ENCODE measurements at regions not wholly inside any gene's neighbourhood (a gene's known extent, or its start where the extent isn't known, plus 50 kb on each side); places are given as distances from the start of the nearest gene placed in this dataset.

- DNase-seq (ENCODE audit: insufficient read length) (no peak), FAIRE-seq (no peak)
- TF ChIP-seq POLR2A (IDR thresholded peaks at IDR 0.05; ENCODE audit: low read depth, low read length) (no peak), POLR2AphosphoS5 (IDR thresholded peaks at IDR 0.05; ENCODE audit: low read depth, low read length) (no peak)
These were observed 224.5 kb upstream of the TAPT1 start for GRCh38 chr4:16450724-16451123.

GRCh38 chr4:16450031-16450430 is 223.8 kb upstream of the TAPT1 start:
- FAIRE-seq (no peak), DNase-seq (ENCODE audit: insufficient read length) (no peak)
- no peak for TF ChIP-seq TAF1 (IDR thresholded peaks at IDR 0.05; ENCODE audit: borderline replicate concordance, low read depth, low read length)
- TF ChIP-seq POLR2AphosphoS5 (IDR thresholded peaks at IDR 0.05; ENCODE audit: low read depth, low read length), result no peak
- TF ChIP-seq POLR2A (IDR thresholded peaks at IDR 0.05; ENCODE audit: low read depth, low read length), result no peak

GRCh38 chr4:16449406-16449805 is 223.1 kb upstream of the TAPT1 start:
- DNase-seq (ENCODE audit: insufficient read length) (no peak), FAIRE-seq (no peak)
- no peak for TF ChIP-seq POLR2AphosphoS5 (IDR thresholded peaks at IDR 0.05; ENCODE audit: low read depth, low read length)
- TF ChIP-seq POLR2A (IDR thresholded peaks at IDR 0.05; ENCODE audit: low read depth, low read length), result no peak
- TF ChIP-seq TAF1 (IDR thresholded peaks at IDR 0.05; ENCODE audit: borderline replicate concordance, low read depth, low read length), result no peak

- DNase-seq (ENCODE audit: insufficient read length), result no peak
- FAIRE-seq, result no peak
- TF ChIP-seq TAF1 (IDR thresholded peaks at IDR 0.05; ENCODE audit: borderline replicate concordance, low read depth, low read length) (no peak), POLR2AphosphoS5 (IDR thresholded peaks at IDR 0.05; ENCODE audit: low read depth, low read length) (no peak), POLR2A (IDR thresholded peaks at IDR 0.05; ENCODE audit: low read depth, low read length) (no peak)
These were observed 222.1 kb upstream of the TAPT1 start for GRCh38 chr4:16448241-16448840.

GRCh38 chr4:16443504-16444088 is 217.3 kb upstream of the TAPT1 start:
- peak; percentile 64 for FAIRE-seq
- TF ChIP-seq TAF1 (IDR thresholded peaks at IDR 0.05; ENCODE audit: borderline replicate concordance, low read depth, low read length) (no peak), POLR2A (IDR thresholded peaks at IDR 0.05; ENCODE audit: low read depth, low read length) (no peak), POLR2AphosphoS5 (IDR thresholded peaks at IDR 0.05; ENCODE audit: low read depth, low read length) (no peak)
- no peak for DNase-seq (ENCODE audit: insufficient read length)

GRCh38 chr4:16442296-16442695 is 216.0 kb upstream of the TAPT1 start:
- FAIRE-seq, result no peak

GRCh38 chr4:16439768-16440167 is 213.5 kb upstream of the TAPT1 start:
- FAIRE-seq, result no peak
- no peak for DNase-seq (ENCODE audit: insufficient read length)
- TF ChIP-seq POLR2AphosphoS5 (IDR thresholded peaks at IDR 0.05; ENCODE audit: low read depth, low read length), result no peak
- TF ChIP-seq TAF1 (IDR thresholded peaks at IDR 0.05; ENCODE audit: borderline replicate concordance, low read depth, low read length), result no peak
- no peak for TF ChIP-seq POLR2A (IDR thresholded peaks at IDR 0.05; ENCODE audit: low read depth, low read length)

More at GRCh38 chr4:16442296-16442695, 216.0 kb upstream of the TAPT1 start:
- DNase-seq (ENCODE audit: insufficient read length), result no peak
- no peak for TF ChIP-seq TAF1 (IDR thresholded peaks at IDR 0.05; ENCODE audit: borderline replicate concordance, low read depth, low read length)
- TF ChIP-seq POLR2A (IDR thresholded peaks at IDR 0.05; ENCODE audit: low read depth, low read length), result no peak
- TF ChIP-seq POLR2AphosphoS5 (IDR thresholded peaks at IDR 0.05; ENCODE audit: low read depth, low read length), result no peak

GRCh38 chr4:16438986-16439385 is 212.7 kb upstream of the TAPT1 start:
- no peak for FAIRE-seq
- no peak for DNase-seq (ENCODE audit: insufficient read length)

GRCh38 chr4:16437836-16438235 is 211.6 kb upstream of the TAPT1 start:
- no peak for DNase-seq (ENCODE audit: insufficient read length)
- no peak for FAIRE-seq
- TF ChIP-seq TAF1 (IDR thresholded peaks at IDR 0.05; ENCODE audit: borderline replicate concordance, low read depth, low read length) (no peak), POLR2A (IDR thresholded peaks at IDR 0.05; ENCODE audit: low read depth, low read length) (no peak), POLR2AphosphoS5 (IDR thresholded peaks at IDR 0.05; ENCODE audit: low read depth, low read length) (no peak)

More at GRCh38 chr4:16438986-16439385, 212.7 kb upstream of the TAPT1 start:
- no peak for TF ChIP-seq TAF1 (IDR thresholded peaks at IDR 0.05; ENCODE audit: borderline replicate concordance, low read depth, low read length)
- TF ChIP-seq POLR2AphosphoS5 (IDR thresholded peaks at IDR 0.05; ENCODE audit: low read depth, low read length), result no peak
- TF ChIP-seq POLR2A (IDR thresholded peaks at IDR 0.05; ENCODE audit: low read depth, low read length), result no peak

GRCh38 chr4:16431866-16432265 is 205.6 kb upstream of the TAPT1 start:
- no peak for DNase-seq (ENCODE audit: insufficient read length)
- no peak for FAIRE-seq
- no peak for TF ChIP-seq TAF1 (IDR thresholded peaks at IDR 0.05; ENCODE audit: borderline replicate concordance, low read depth, low read length)
- TF ChIP-seq POLR2A (IDR thresholded peaks at IDR 0.05; ENCODE audit: low read depth, low read length), result no peak
- no peak for TF ChIP-seq POLR2AphosphoS5 (IDR thresholded peaks at IDR 0.05; ENCODE audit: low read depth, low read length)

GRCh38 chr4:16418814-16419213 is 192.5 kb upstream of the TAPT1 start:
- FAIRE-seq (no peak), DNase-seq (ENCODE audit: insufficient read length) (no peak)
- TF ChIP-seq POLR2AphosphoS5 (IDR thresholded peaks at IDR 0.05; ENCODE audit: low read depth, low read length), result no peak
- TF ChIP-seq POLR2A (IDR thresholded peaks at IDR 0.05; ENCODE audit: low read depth, low read length), result no peak
- no peak for TF ChIP-seq TAF1 (IDR thresholded peaks at IDR 0.05; ENCODE audit: borderline replicate concordance, low read depth, low read length)

- TF ChIP-seq TAF1 (IDR thresholded peaks at IDR 0.05; ENCODE audit: borderline replicate concordance, low read depth, low read length) (no peak), POLR2AphosphoS5 (IDR thresholded peaks at IDR 0.05; ENCODE audit: low read depth, low read length) (no peak), POLR2A (IDR thresholded peaks at IDR 0.05; ENCODE audit: low read depth, low read length) (no peak)
- DNase-seq (ENCODE audit: insufficient read length) (no peak), FAIRE-seq (no peak)
These were observed 190.9 kb upstream of the TAPT1 start for GRCh38 chr4:16417198-16417597.
